ENCODE measurements at regions not wholly inside any gene's neighbourhood (a gene's known extent, or its start where the extent isn't known, plus 50 kb on each side); places are given as distances from the start of the nearest gene placed in this dataset.
A peak's percentile ranks its signal among the peaks of the same experiment; 100 is the strongest.
"Not testable (repeated sequence)": the region's sequence is repeated elsewhere in the genome, so short reads cannot be mapped to it uniquely, and the experiment has no call there.

DNA sequence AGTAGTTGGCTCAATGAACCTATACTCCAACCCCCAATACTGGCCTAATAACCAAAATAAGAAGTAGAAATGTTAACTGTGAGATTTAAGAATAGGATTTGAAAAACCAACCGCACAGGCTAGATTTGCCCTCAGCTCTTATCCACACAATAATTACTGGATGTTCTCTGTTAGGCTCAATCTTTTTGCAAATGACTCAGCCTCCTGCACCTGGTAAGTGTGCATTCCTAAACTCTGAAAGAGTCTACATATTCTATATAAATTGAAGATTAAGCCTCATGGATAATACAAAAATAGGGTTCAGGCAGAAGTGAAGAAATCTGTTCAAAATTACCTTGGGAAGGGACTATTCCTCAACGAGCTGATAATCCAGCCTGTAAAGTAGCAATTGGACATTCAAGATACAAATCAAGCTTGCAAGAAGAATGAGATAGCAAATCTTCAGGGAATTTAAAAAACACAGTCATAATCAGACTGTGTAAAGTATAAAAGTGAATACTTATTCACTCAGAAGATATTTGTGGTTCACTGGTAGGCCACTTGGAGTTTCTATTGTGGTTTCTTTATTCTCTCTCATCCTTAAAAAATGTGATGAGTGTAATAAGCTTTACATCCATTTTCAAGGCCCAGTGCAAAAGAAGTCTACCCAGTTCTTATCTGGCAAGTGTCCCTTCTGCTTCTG lies 931.9 kb upstream of the SOX9 start:
- DNase-seq (ENCODE audit: low read depth, low spot score): peak; percentile 88

DNA sequence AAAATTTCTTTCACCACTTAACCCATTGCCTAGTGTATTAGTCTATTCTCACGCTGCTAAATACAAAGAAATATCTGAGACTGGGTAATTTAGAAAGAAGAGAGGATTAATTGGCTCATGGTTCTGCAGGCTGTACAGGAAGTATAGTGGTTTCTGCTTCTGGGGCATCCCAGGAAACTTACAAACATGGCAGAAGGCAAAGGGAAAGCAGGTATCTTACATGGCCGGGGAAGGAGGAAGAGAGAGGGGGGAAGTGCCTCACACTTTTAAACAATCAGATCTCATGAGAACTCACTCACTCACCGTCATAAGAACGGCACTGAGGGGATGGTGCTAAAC lies 931.4 kb upstream of the SOX9 start:
- no peak for DNase-seq (ENCODE audit: low read depth, low spot score)

DNA sequence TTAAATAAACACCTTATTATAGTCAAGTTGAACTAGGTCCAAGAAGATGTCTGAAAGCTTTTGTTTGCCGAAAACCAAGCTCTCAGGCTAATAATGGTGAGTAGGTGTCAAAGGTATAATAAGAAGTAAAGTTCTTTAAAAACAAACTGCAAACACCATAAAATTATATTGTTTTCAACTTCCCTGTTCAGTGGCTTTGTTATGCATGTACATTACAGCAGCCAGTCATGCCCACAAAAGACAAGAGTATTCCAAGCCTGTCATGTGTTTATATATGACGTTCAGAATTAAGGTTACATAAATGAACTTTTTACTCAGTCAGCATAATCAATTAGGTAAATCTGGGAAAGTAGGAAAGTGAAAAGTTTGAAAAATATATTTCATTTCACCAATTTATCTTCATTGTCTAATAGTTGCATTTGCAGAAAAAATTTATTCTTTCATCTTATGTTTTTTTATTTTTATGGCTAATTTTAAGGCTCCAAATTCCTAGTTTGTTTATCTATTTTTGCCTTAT lies 928.7 kb upstream of the SOX9 start:
- DNase-seq (ENCODE audit: low read depth, low spot score): no peak

DNA sequence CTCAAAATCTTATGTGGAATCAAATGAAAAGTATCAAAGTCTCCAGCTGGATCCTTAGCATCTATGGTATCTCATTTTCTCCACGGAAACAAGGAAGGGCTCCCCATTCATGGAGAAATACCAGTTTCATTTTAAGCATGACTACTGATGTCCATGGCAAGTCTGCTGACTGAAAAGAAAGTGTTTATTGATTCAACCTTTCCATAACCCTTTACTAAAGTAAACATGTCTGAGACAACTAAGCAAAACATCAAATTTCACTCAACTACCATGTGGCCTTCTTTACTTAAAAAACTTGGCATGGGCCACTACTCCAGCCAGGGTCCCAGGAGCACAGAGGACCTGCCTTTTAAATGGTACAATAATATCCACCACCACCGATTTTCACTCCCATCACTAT lies 928.0 kb upstream of the SOX9 start:
- DNase-seq (ENCODE audit: low read depth, low spot score): no peak

DNA sequence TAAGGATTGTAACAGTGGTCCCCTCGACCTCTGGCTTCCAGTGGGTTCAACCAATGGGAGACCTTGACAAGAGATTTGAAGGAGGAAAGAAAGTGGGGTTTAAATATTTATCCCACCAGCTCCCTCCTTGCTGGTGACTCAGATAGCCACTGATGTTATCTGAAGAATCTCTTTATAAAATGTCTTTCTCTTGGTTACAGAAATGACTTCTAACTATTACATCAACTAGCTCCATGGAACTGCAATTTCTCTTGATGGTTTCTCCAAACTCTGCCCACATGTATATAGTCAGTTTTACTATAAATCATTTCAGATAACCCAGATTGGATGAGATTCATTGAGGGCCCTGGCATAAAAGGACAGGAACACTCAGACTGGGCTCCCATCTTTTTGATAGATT lies 920.2 kb upstream of the SOX9 start:
- no peak for DNase-seq (ENCODE audit: low read depth, low spot score)

DNA sequence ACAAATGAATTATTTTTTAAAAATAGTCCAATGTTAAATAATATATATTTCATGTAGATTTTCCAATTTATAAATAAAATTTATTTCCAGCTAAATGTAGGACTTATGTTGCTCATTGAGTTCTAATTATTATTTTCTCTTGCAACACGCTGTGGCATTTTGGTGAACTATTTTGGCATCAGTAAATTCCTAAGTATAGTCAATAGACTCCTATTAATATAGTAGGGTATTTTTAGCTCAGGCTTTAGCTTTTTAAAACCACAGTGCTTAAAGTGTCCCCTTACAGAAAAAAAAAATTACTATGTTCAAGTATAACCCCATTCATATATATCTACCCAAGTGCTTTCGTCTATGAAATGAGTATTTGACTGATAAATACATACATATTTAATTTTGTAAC lies 919.2 kb upstream of the SOX9 start:
- DNase-seq (ENCODE audit: low read depth, low spot score): no peak

DNA sequence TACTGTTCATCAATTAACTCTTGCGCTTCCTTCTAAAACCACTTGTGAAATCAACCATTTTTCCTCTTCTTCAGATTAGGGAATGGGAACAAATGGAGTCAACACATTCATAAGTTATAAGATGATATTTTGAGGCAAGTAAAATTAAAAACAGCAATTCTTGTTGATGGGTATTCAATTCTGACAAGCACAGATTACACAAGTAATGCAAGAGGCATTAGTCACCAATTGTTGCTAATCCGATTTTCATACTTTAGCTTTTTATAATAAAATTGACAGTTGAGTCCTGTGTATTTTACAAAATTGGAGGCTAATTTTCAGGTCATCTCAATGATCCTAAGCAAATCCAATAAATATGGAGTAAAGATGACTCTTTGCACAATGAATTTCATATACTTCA lies 918.4 kb upstream of the SOX9 start:
- no peak for DNase-seq (ENCODE audit: low read depth, low spot score)

DNA sequence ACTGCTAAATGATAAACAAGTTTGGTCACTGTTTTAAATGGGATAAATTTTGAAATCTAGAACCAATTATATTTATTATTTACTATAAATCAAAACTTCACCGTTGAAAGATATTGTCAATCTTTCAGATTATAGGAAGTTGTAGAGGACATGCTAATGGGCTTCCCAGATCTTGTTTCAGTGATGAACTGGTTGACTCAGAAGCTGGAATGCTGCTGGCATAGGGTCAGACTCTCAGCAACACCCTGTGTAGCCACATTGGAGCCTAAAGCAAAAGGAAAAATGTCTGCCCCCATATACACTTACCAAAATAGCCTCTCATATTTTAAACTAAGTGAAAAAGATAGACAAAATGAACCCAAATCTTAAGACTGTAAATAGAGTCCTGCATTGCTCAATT lies 916.9 kb upstream of the SOX9 start:
- no peak for DNase-seq (ENCODE audit: low read depth, low spot score)

DNA sequence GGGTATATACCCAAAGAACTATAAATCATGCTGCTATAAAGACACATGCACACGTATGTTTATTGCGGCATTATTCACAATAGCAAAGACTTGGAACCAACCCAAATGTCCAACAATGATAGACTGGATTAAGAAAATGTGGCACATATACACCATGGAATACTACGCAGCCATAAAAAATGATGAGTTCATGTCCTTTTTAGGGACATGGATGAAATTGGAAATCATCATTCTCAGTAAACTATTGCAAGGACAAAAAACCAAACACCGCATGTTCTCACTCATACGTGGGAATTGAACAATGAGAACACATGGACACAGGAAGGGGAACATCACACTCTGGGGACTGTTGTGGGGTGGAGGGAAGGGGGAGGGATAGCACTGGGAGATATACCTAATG lies 914.9 kb upstream of the SOX9 start:
- not testable (repeated sequence) for DNase-seq (ENCODE audit: low read depth, low spot score)

DNA sequence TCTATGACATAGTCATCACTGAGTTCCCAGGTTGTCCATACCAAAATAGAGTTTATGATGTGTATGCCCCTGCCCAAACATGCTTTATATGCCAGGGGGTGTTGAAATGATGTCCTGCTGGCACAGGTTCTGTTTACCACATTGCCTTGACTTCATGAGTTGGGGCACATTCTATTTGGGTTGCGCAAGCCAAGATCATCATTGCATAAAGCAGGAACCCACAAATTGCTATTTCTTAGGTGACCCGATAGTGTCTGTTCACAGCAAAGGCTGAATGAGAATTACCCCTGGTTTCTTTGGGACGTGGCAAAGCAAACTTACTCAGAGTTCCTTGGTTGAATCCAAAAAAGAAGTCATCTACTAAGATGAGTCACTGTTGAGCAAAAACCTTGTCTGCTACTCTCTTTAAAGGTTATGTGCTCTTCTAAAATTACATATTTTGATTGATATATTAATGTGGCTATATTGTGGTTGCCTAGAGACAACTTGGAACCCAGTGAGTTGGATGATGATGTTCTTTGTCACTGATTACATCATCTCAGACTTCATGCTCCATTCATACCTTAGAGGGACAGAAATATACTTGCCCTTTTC lies 912.6 kb upstream of the SOX9 start:
- DNase-seq (ENCODE audit: low read depth, low spot score): peak; percentile 11

DNA sequence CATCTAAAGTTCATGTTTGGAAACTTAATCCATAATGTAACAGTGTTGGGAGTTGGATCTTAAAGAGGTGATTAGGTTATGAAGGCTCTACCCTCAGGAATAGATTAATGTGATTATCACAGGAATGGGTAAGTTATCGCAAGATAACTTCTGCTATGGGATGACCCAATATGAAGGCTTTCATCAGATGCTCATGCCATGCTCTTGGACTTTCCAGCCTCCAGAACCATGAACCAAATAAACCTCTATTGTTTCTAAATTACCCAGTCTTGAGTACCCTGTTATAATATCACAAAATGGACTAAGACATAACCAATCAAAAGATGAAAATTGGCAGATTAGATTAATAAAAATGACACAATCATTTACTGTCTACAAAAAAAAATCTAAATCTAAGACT lies 906.9 kb upstream of the SOX9 start:
- DNase-seq (ENCODE audit: low read depth, low spot score): no peak

DNA sequence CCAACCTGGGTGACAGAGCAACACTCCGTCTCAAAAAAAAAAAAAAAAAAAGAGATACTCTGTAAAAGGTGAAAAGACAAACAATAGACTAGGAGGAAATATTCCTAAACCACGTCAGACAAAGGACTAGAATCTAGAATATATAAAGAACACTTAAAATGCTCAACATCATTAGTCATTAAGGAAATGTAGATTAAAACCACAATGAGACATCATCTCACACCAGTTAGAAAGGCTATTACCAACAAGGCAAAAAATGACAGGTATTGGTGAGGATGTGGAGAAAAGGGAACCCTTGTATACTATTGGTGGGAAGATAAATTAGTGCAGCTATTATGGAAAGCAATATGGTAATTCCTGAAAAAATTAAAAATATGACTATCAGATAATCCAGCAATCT lies 903.1 kb upstream of the SOX9 start:
- DNase-seq (ENCODE audit: low read depth, low spot score): no peak

DNA sequence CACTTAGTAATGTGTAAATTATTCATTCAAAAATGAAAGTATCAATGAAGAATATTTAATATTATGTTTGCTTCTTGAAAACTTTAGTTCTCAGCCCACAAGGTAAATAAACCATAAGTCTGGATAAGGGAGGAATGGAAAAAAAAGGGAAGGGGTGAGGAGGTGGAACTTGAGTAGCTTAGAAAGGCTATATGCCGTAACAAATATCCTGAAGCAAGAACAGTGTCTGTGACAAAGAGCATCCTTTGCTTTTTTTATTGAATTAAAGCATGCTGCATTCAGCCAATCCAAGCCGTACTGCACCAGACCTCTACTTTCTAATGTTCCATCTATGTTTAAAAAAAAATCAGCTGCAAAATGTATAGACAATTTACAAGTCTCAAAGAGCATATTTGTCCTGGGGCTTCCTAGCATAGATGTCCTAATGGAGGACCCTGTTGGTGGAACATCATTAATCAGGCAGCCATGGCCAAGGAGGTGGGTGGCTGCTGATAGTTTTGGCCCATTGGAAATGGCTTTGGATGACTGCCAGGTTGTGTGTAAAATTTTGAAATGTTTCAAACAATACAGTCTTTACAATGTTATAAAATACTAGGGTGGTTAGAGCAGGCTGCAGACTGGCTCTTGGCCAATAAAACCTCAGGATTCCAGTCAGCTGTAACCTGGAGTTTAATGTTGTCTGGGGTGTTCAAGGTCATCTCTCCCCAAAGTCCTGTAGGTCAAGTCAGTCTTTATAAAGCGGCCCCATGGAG lies 895.8 kb upstream of the SOX9 start:
- peak; percentile 58 for DNase-seq (ENCODE audit: low read depth, low spot score)

DNA sequence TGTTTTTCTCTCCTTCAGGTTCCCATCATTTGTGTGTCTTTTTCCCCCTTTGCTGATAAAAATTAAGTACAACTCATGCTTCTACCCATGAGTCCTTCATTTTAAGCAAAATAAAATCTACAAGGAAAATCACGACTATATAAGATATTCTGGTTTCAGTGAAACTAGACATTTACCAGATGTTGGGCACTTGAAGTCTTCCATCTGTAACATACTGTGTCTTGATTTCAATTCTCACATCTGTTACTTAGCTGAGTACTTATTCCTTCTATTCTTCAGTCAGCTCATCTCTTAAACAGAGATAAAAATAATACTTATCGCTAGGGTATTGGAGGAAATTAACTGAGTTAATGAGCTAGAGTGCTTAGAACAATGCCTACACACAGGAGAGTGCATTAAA lies 893.0 kb upstream of the SOX9 start:
- no peak for DNase-seq (ENCODE audit: low read depth, low spot score)

DNA sequence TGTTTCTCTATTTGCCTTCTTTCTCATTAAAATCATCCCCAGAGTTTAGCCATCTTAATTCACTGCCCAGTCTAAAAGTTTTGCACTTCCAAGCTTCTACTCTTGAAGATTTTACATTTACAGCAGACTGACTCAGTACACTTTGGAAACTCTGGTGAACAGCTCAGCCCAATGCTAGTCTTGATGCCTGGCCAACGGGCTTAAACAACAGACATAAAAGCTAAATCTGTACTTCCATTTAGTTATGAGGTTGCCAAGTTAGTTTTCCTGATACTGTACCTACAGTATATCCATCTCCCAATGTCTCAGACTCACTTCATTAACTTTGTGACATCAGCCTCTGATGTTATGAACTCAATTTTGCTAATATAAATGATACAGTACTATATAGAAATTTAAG lies 891.8 kb upstream of the SOX9 start:
- DNase-seq (ENCODE audit: low read depth, low spot score): peak; percentile 16

DNA sequence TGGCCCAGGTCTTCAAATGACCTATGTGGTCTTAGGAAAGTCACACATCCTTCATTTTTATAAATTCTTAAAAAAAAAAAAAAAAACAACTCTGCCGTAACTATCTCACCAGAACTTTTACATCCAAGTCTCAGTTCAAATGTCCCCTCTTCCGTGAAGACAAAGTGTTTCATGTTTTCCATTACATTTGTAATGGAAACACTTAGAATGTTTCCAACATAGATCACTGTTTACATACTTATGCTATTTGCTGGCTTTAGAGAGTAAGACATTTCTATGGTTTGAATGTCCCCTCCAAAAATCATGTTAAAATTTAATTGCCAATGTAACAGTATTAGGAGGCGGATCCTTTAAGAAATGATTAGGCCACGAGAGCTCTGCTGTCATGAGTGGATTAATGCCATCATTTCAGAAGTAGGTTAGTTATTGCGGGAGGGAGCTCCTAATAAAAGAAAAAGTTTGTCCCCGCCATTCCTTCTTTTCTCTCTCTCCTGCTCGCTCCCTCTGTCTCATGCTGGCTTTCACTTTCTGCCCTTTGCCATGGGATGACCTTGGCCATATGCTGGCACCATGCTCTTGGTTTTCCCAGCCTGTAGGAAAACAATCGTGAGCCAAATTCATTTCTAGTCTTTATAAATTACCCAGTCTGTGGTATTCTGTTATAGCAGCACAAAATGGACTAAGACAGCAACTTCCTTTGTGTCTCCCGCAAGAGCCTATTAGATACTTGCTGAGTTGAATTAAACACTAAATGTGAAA lies 887.8 kb upstream of the SOX9 start:
- DNase-seq (ENCODE audit: low read depth, low spot score): no peak

DNA sequence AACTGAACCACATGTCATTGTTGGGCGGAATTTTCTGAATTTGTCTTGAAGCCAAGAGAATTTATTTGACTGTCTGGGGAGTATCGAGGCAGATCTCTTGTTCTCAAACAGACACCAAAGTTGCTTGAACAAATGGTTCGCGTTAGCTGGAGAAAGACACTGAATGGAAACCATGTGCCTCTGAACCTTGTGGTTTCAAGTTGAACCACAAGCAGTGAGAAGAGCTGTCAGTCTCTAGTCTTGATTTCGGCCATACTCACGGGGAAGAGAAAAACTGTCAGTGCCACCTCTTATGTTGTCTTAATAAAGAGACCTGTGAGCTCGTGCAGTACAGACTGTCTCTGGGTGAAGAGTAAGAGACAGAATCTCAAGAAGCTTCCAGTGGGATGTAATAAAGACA lies 886.5 kb upstream of the SOX9 start:
- DNase-seq (ENCODE audit: low read depth, low spot score): no peak

DNA sequence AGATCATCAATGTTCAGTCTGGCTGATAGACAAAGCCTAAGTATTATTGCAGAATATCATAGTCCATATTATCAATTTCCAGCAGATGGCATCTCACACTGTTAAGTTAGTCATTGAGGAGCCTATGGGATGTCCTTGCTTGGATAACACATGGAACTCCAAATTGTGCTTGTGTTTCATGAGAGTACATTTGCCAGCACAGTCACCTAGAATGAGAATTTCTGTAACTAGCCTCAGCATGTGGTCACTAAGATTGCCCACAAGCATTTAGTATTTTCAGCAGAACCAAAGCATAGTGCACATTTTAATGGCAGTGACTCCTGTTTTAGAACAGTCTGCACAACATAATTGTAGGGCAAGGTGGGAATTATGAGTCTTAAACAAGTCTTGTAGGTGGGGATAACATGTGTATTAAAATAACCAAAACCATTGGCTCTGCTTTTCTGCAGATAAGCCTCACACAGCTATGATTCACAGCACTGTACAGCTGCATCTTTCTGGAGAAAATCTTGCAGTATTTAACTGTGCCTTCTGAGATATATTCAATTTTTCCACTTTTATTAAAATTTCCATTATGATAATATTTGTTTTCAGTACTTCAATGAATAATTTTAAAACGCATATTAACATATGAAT lies 882.8 kb upstream of the SOX9 start:
- peak; percentile 69 for DNase-seq (ENCODE audit: low read depth, low spot score)

DNA sequence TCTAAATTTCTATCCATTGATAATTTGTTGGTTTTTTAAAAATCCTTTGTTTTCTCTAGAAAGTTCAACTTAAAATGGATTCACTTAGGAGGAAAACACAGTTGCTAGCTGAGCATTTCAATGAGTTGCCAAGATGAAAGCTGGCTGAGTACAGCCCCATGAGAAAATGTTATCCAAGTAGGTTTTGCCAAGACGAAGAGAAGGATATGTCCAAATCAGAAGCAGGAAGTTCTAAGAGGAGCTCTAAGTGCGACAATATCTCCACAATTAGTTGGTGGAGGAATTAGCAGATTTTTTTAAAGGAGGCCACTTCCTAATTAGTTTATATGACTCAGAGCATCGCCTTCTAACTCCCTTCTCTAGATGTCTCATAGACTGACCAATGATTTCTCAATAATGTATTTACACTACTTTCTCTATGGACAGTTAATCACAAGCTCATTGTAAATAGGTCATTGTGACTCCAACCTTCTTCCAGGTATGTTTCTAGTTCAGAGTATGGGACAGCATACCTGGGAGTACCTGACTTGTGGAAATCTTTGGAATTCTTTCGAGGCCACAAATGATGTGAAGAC lies 873.3 kb upstream of the SOX9 start:
- no peak for DNase-seq (ENCODE audit: low read depth, low spot score)

DNA sequence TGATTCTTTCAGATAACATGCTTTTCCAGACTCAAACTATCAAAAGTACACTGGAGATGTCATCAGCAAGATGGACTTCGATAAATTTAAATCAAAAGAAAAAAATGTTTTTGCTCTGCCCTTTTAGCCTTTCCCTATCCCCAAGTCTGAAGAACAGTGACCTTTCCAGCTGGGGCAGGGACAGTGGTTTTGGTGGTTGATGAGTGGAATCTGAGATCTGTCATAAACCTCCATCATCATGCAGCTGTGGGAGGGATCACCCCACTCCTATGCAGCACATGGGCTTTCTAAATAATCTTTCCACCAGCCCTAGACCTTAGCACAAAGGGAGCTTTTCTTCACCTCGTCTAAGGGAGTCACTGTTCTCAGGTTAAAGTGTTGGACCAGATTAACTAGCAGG lies 869.5 kb upstream of the SOX9 start:
- no peak for DNase-seq (ENCODE audit: low read depth, low spot score)

DNA sequence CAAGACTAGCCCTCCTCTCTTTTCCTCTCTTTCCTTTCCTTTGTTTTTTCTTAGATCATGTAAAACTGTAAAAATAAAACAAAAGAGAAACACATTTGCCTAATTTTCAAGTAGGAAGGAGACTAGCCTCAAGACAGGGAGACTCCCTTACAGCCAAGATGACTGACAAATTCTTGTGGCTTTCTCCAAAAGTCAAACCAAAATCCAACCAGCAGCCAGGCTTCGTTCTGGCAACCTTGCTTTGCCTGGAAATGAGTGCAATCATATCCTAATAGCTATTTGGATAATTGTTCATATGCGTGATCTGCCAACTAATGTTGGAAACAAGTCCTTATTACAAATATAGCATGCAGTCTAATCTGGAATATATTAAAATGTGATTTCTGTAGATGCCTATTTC lies 868.9 kb upstream of the SOX9 start:
- peak; percentile 42 for DNase-seq (ENCODE audit: low read depth, low spot score)

DNA sequence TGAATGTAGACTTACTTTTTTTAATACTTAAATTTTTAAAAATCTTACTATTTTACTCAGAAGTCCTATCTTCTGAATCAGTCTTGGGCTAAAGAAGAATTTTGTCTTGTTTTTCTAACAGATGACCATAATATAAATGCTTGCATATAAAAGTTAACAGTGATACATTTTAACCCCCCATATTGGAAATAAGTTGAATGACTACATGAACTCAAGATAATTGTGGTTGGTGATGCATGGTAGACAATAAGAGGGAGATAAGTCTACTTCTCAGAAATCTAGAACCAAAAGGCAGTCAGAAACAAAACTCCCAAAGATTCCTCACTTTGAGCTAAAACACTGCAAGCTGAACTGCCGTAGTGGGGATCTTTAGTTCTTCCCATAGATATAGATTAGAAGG lies 868.4 kb upstream of the SOX9 start:
- no peak for DNase-seq (ENCODE audit: low read depth, low spot score)
